Heart left ventricle (tissue), 16 donors: ENCODE measurements at regions not wholly inside any gene's neighbourhood (a gene's known extent, or its start where the extent isn't known, plus 50 kb on each side); places are given as distances from the start of the nearest gene placed in this dataset.
"Not testable (repeated sequence)": the region's sequence is repeated elsewhere in the genome, so short reads cannot be mapped to it uniquely, and the experiment has no call there.

ENCODE experiments used
- ATAC-seq, 4 donors: fragments of 200-7000 bp; cut with Tn5 transposase; one replicate each; pipeline ENCODE4 v1.9.1; 2020 to 2022; ENCODE audit warnings: moderate library complexity in 4 of 4, mild to moderate bottlenecking in 3 of 4, moderate number of reproducible peaks in 1 of 4
- DNase-seq, 5 donors: peaks; one replicate each; pipeline ENCODE4 v3.0.0-alpha.2; 2020
- H3K27ac ChIP-seq, 12 donors: fragments of 200-600 bp; sonication (generic) in 4 of 12; one replicate each; pipeline versions ENCODE4 v1.5.0 to v1.8.0; 2016 to 2022; ENCODE audit warnings: mild to moderate bottlenecking in 2 of 12
- H3K27me3 ChIP-seq, 9 donors: fragments of 200-600 bp; sonication (generic) in 2 of 9; one replicate each; pipeline versions ENCODE4 v1.5.1 to v1.8.0; 2016 to 2022; ENCODE audit warnings: mild to moderate bottlenecking in 3 of 9
- H3K36me3 ChIP-seq, 9 donors: fragments of 200-600 bp; sonication (generic) in 2 of 9; one replicate each; pipeline versions ENCODE4 v1.5.0 to v1.8.0; 2018 to 2022; ENCODE audit warnings: mild to moderate bottlenecking in 2 of 9
- H3K4me1 ChIP-seq, 12 donors: fragments of 200-600 bp; sonication (generic) in 4 of 12; one replicate each; pipeline versions ENCODE4 v1.5.0 to v1.8.0; 2016 to 2022; ENCODE audit warnings: mild to moderate bottlenecking in 3 of 12
- H3K4me3 ChIP-seq, 12 donors: fragments of 200-600 bp; sonication (generic) in 4 of 12; one replicate each; pipeline versions ENCODE4 v1.5.0 to v1.8.0; 2017 to 2022; ENCODE audit warnings: mild to moderate bottlenecking in 9 of 12, moderate library complexity in 4 of 12
- H3K9me3 ChIP-seq, 12 donors: fragments of 200-600 bp; sonication (generic) in 4 of 12; one replicate each; pipeline versions ENCODE4 v1.5.0 to v1.8.0; 2016 to 2022; ENCODE audit warnings: mild to moderate bottlenecking in 1 of 12
- CTCF ChIP-seq, 12 donors: fragments of 200-600 bp; sonication (generic) in 4 of 12; IDR thresholded peaks; one replicate each; pipeline versions ENCODE4 v1.5.0 to v1.8.0; 2018 to 2022; ENCODE audit warnings: antibody characterized with exemption in 12 of 12, mild to moderate bottlenecking in 5 of 12
- POLR2A ChIP-seq, 2 donors: fragments of 450-650 bp; IDR thresholded peaks; one replicate each; pipeline ENCODE4 v1.6.1; 2017; ENCODE audit warnings: antibody characterized with exemption in 2 of 2, mild to moderate bottlenecking in 2 of 2, moderate library complexity in 2 of 2
- WGBS, 4 donors: extraction: QIAGEN DNeasy Blood & Tissue Kit in 2 of 4; methylation state at CpG; one replicate each; pipeline versions ENCODE4 v1.1.5 to v1.1.7; 2013 to 2018; 5-methylcytosine and 5-hydroxymethylcytosine counted together
- intact Hi-C, 10 donors: fragments of 100-400 bp; cut with DNase I; formaldehyde crosslinking; loops; one replicate each; pipeline versions ENCODE4 v1.11.1 to v1.14.2; 2022
- donor health status: ischemic (EF 13 %, LVEDD 7.1; RV severe dilation, severe dysfunction).
- donor health status: healthy with polysubstance abuse.
- donor health status: DM: no; HTN: yes; CAD: no.
- donor health status: DM: no; HTN: no; CAD: no.
- donor health status: ischemic (EF 25% LVEDD 6.9; RV normal size, moderate dysfunction).
- donor health status: ischemic (EF 25% LVEDD 5.7; RV mildly dilated, moderate dysfunction).
- donor health status: healthy.
- donor health status: DM: yes; HTN: yes; CAD: no.
- donor health status: ischemic (EF 35%, LVEDD 5.7; RV mildly dilated, moderate dysfunction).
- donor health status: nonischemic (EF 11% LVEDD 7.7; RV severe dilation, severe dysfunction).
- donor health status: DM: yes; HTN: yes; CAD: no.
- donor health status: PGD.
- donor health status: ischemic (EF 29% LVEDD 5.4; RV normal size, mild dysfunction).
- donor health status: nonischemic (EF 23%, LVEDD 6.1; RV moderate dilation, normal function).

GRCh38 chr6:106811088-106811686 lies 163.3 kb downstream of the CD24 start:
- DNase-seq (no peak), ATAC-seq (no peak)
- Histone ChIP-seq H3K4me3 (no peak overlapping the region), H3K4me1 (no peaks in the 10 kb centered on the region), H3K9me3 (peaks cover 0 to 62% (median 44%) of the 10 kb centered on the region in 12 donors), H3K27ac (no peak overlapping the region), H3K27me3 (no peaks in the 10 kb centered on the region), H3K36me3 (no peaks in the 10 kb centered on the region)
- intact Hi-C loops: no loop called here
- TF ChIP-seq POLR2A (IDR thresholded peaks at IDR 0.05) (no peak), CTCF (IDR thresholded peaks at IDR 0.05) (no peak)
- WGBS, 4 donors: 81 to 84% (median 82%) methylated on average over 3 of the region's 3 CpGs

GRCh38 chr6:106808758-106809157 lies 165.8 kb downstream of the CD24 start:
- peaks cover 0 to 62% (median 44%) of the 10 kb centered on the region in 12 donors for H3K9me3 ChIP-seq
- H3K27me3 ChIP-seq: no peaks in the 10 kb centered on the region
- no peaks in the 10 kb centered on the region for H3K36me3 ChIP-seq
- no peak for TF ChIP-seq CTCF (IDR thresholded peaks at IDR 0.05)
- no peak for TF ChIP-seq POLR2A (IDR thresholded peaks at IDR 0.05)
- H3K27ac ChIP-seq: no peak overlapping the region
- no peaks in the 10 kb centered on the region for H3K4me1 ChIP-seq
- DNase-seq: no peak
- ATAC-seq: no peak
- intact Hi-C loops: no loop called here
- H3K4me3 ChIP-seq: no peak overlapping the region

- WGBS, 4 donors: 85 to 90% (median 88%) methylated on average over 5 of the region's 5 CpGs
- no peak overlapping the region for H3K27ac ChIP-seq
- H3K9me3 ChIP-seq: peaks cover 0 to 59% (median 44%) of the 10 kb centered on the region in 12 donors
These were observed 166.4 kb downstream of the CD24 start for GRCh38 chr6:106807947-106808611.

GRCh38 chr6:106806253-106806652 lies 168.3 kb downstream of the CD24 start:
- intact Hi-C loops, DNase-seq, ATAC-seq, H3K36me3 ChIP-seq, H3K4me3 ChIP-seq, H3K27me3 ChIP-seq, H3K27ac ChIP-seq, H3K4me1 ChIP-seq: not testable (repeated sequence)
- whole genome bisulfite sequencing, 4 donors: 76 to 86% (median 84%) methylated on average over 3 to 4 of the region's 4 CpGs
- peaks cover 0 to 43% (median 33%) of the 10 kb centered on the region in 12 donors for H3K9me3 ChIP-seq

More at GRCh38 chr6:106807947-106808611, 166.4 kb downstream of the CD24 start:
- H3K4me1 ChIP-seq: no peaks in the 10 kb centered on the region
- intact Hi-C loops: no loop called here
- no peak overlapping the region for H3K4me3 ChIP-seq
- no peaks in the 10 kb centered on the region for H3K36me3 ChIP-seq
- ATAC-seq (no peak), DNase-seq (no peak)
- no peaks in the 10 kb centered on the region for H3K27me3 ChIP-seq
- TF ChIP-seq CTCF (IDR thresholded peaks at IDR 0.05) (no peak), POLR2A (IDR thresholded peaks at IDR 0.05) (no peak)
